ENCODE measurements at regions not wholly inside any gene's neighbourhood (a gene's known extent, or its start where the extent isn't known, plus 50 kb on each side); places are given as distances from the start of the nearest gene placed in this dataset.

DNA sequence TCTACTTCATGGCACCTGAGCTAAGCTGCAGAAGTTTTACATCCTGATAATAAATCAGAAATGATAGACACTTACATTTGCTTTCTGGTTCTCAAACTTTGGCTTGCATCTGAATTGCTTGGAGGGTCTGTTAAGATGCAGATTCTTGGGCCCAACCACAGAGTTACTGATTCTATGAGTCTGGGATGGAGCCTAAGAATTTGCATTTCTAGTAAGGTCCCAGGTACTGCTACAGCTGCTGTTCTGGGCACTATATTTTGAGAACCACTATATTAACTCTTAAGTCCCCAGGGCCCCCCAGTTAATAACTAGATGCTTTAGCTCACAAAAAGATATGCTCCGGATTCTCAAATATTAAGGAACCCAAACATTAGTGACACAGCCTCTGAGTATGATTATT lies 69.8 kb upstream of the DAB2 start:
- H3K9me3 ChIP-seq (ENCODE audit: control insufficient read depth, insufficient read depth, low read depth, low read length): no peaks in the 10 kb centered on the region
- H3K79me2 ChIP-seq (ENCODE audit: control insufficient read depth, insufficient read depth, low read length): no peaks in the 10 kb centered on the region
- H3K4me3 ChIP-seq (replicated peaks in 1 of 4; ENCODE audit: control extremely low read depth in 1 of 4, insufficient read depth in 1 of 4, low read depth in 3 of 4, low read length in 4 of 4): peak overlapping the region in 1 of 4 experiments; percentile 12
- peak overlapping the region; percentile 32 for H3K4me2 ChIP-seq (ENCODE audit: extremely low read depth, insufficient read depth, low read length)
- H3K27ac ChIP-seq (ENCODE audit: insufficient read depth, low read length): no peak overlapping the region
- no peaks in the 10 kb centered on the region for H4K20me1 ChIP-seq (ENCODE audit: control insufficient read depth, extremely low read depth, insufficient read depth, low read length)
- no peaks in the 10 kb centered on the region for H3K27me3 ChIP-seq (ENCODE audit: control insufficient read depth, insufficient read depth, low read length)
- no peak for DNase-seq (ENCODE audit: low read depth in 2 of 2)
- TF ChIP-seq, protein P1, sequence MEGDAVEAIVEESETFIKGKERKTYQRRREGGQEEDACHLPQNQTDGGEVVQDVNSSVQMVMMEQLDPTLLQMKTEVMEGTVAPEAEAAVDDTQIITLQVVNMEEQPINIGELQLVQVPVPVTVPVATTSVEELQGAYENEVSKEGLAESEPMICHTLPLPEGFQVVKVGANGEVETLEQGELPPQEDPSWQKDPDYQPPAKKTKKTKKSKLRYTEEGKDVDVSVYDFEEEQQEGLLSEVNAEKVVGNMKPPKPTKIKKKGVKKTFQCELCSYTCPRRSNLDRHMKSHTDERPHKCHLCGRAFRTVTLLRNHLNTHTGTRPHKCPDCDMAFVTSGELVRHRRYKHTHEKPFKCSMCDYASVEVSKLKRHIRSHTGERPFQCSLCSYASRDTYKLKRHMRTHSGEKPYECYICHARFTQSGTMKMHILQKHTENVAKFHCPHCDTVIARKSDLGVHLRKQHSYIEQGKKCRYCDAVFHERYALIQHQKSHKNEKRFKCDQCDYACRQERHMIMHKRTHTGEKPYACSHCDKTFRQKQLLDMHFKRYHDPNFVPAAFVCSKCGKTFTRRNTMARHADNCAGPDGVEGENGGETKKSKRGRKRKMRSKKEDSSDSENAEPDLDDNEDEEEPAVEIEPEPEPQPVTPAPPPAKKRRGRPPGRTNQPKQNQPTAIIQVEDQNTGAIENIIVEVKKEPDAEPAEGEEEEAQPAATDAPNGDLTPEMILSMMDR (conservative IDR thresholded peaks at IDR 0.05 in 1 of 2, IDR thresholded peaks at IDR 0.05 in 1 of 2; ENCODE audit: low read depth in 1 of 2, low read length in 2 of 2): no peak
- TF ChIP-seq EZH2 (IDR thresholded peaks at IDR 0.05; ENCODE audit: low read length, missing control alignments): no peak
- H3K36me3 ChIP-seq (ENCODE audit: control insufficient read depth, insufficient read depth, low read length): no peaks in the 10 kb centered on the region
- H3K4me1 ChIP-seq (ENCODE audit: control insufficient read depth, extremely low read depth, insufficient read depth, low read length): peaks cover 3% of the 10 kb centered on the region
- peak overlapping the region; percentile 15 for H2AFZ ChIP-seq (ENCODE audit: low read length)
- H3K9ac ChIP-seq (ENCODE audit: insufficient read depth, low read length): no peak overlapping the region

DNA sequence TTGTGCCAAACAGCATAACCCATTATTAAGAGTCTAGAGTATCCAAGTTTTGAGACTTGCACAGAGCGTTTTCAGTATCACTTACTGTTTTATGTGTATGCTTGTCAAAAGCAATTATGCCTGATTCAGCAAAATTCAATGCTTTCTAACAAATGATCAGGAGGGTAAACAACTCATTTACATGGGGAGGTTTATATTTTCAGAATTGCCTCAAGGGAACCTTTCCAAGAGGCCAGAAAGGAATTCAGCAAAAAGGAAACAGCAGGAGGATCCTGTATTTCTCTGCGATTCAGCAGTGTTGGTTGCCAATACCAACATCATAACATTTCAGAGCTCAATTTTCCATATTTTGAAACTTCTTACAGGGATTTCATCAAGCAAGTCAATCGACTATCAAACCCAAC lies 69.3 kb upstream of the DAB2 start:
- H3K27ac ChIP-seq (ENCODE audit: insufficient read depth, low read length): no peak overlapping the region
- no peaks in the 10 kb centered on the region for H3K9me3 ChIP-seq (ENCODE audit: control insufficient read depth, insufficient read depth, low read depth, low read length)
- DNase-seq (ENCODE audit: low read depth in 2 of 2): peak in 1 of 2 donors; percentile 77
- H3K27me3 ChIP-seq (ENCODE audit: control insufficient read depth, insufficient read depth, low read length): no peaks in the 10 kb centered on the region
- no peaks in the 10 kb centered on the region for H3K36me3 ChIP-seq (ENCODE audit: control insufficient read depth, insufficient read depth, low read length)
- H3K4me1 ChIP-seq (ENCODE audit: control insufficient read depth, extremely low read depth, insufficient read depth, low read length): peaks cover 3% of the 10 kb centered on the region
- TF ChIP-seq, protein P1 (conservative IDR thresholded peaks at IDR 0.05 in 1 of 2, IDR thresholded peaks at IDR 0.05 in 1 of 2; ENCODE audit: low read depth in 1 of 2, low read length in 2 of 2): no peak
- TF ChIP-seq EZH2 (IDR thresholded peaks at IDR 0.05; ENCODE audit: low read length, missing control alignments): no peak
- no peaks in the 10 kb centered on the region for H4K20me1 ChIP-seq (ENCODE audit: control insufficient read depth, extremely low read depth, insufficient read depth, low read length)
- peak overlapping the region; percentile 32 for H3K4me2 ChIP-seq (ENCODE audit: extremely low read depth, insufficient read depth, low read length)
- H3K9ac ChIP-seq (ENCODE audit: insufficient read depth, low read length): no peak overlapping the region
- H3K4me3 ChIP-seq (replicated peaks in 1 of 4; ENCODE audit: control extremely low read depth in 1 of 4, insufficient read depth in 1 of 4, low read depth in 3 of 4, low read length in 4 of 4): peak overlapping the region in 1 of 4 experiments; percentile 12
- peak overlapping the region; percentile 15 for H2AFZ ChIP-seq (ENCODE audit: low read length)
- H3K79me2 ChIP-seq (ENCODE audit: control insufficient read depth, insufficient read depth, low read length): no peaks in the 10 kb centered on the region

DNA sequence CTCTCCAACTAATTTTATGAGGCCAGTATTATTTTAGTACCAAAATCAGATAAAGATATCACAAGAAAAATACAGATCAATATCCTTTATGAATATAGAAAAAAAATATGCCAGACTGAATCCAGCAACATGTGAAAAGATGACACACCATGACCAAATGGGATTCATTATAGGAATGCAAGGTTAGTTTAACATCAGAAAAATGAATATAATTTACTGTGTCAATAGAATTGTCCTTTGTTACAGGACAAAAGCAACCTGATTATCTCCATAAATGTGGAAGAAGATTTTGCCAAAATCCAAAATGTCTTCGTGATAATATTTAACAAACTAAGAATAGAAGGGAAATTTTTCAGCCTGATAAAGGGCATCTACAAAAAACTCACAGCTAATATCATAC lies 66.4 kb upstream of the DAB2 start:
- no peak for DNase-seq (ENCODE audit: low read depth in 2 of 2)
- Histone ChIP-seq H3K36me3 (ENCODE audit: control insufficient read depth, insufficient read depth, low read length) (no peaks in the 10 kb centered on the region), H3K79me2 (ENCODE audit: control insufficient read depth, insufficient read depth, low read length) (no peaks in the 10 kb centered on the region), H3K9me3 (ENCODE audit: control insufficient read depth, insufficient read depth, low read depth, low read length) (no peaks in the 10 kb centered on the region), H3K4me1 (ENCODE audit: control insufficient read depth, extremely low read depth, insufficient read depth, low read length) (peaks cover 3% of the 10 kb centered on the region), H3K4me3 (replicated peaks in 1 of 4; ENCODE audit: control extremely low read depth in 1 of 4, insufficient read depth in 1 of 4, low read depth in 3 of 4, low read length in 4 of 4) (no peak overlapping the region), H3K9ac (ENCODE audit: insufficient read depth, low read length) (no peak overlapping the region), H4K20me1 (ENCODE audit: control insufficient read depth, extremely low read depth, insufficient read depth, low read length) (no peaks in the 10 kb centered on the region), H2AFZ (ENCODE audit: low read length) (no peak overlapping the region), H3K27me3 (ENCODE audit: control insufficient read depth, insufficient read depth, low read length) (no peaks in the 10 kb centered on the region), H3K4me2 (ENCODE audit: extremely low read depth, insufficient read depth, low read length) (no peak overlapping the region), H3K27ac (ENCODE audit: insufficient read depth, low read length) (no peak overlapping the region)
- TF ChIP-seq EZH2 (IDR thresholded peaks at IDR 0.05; ENCODE audit: low read length, missing control alignments): no peak
- TF ChIP-seq, protein P1 (conservative IDR thresholded peaks at IDR 0.05 in 1 of 2, IDR thresholded peaks at IDR 0.05 in 1 of 2; ENCODE audit: low read depth in 1 of 2, low read length in 2 of 2): no peak

Measured in fibroblast of lung (primary cell).